Prostate gland (tissue), 2 donors: ENCODE measurements at regions not wholly inside any gene's neighbourhood (a gene's known extent, or its start where the extent isn't known, plus 50 kb on each side); places are given as distances from the start of the nearest gene placed in this dataset.

Experiments used
- DNase-seq: peaks from one replicate; pipeline ENCODE4 v3.0.0-alpha.2; 2019; ENCODE audit warnings: low spot score
- H3K27ac ChIP-seq, 2 donors: fragments of 200-600 bp; sonication (generic); 2 replicates each; pipeline ENCODE4 v1.5.1; 2017 to 2019
- H3K27me3 ChIP-seq: fragments of 200-600 bp; sonication (generic); replicated peaks from 2 replicates; pipeline ENCODE4 v1.5.1; 2019; ENCODE audit not compliant: insufficient read depth
- H3K36me3 ChIP-seq, 2 donors: fragments of 200-600 bp; sonication (generic); 1 replicate in 1 of 2; 2 replicates in 1 of 2; pipeline versions ENCODE4 v1.5.1 to v1.8.1; 2017 to 2019
- H3K4me1 ChIP-seq: fragments of 200-600 bp; sonication (generic); replicated peaks from 2 replicates; pipeline ENCODE4 v1.5.1; 2019
- H3K4me3 ChIP-seq, 2 donors: fragments of 200-600 bp; sonication (generic); 2 replicates each; pipeline ENCODE4 v1.5.1; 2017 to 2019
- H3K9me3 ChIP-seq: fragments of 200-600 bp; sonication (generic); 2 replicates; pipeline ENCODE4 v1.5.1; 2017
- POLR2A ChIP-seq: fragments of 450-650 bp; IDR thresholded peaks from one replicate; pipeline ENCODE4 v1.6.1; 2016; ENCODE audit warnings: antibody characterized with exemption, mild to moderate bottlenecking
- POLR2AphosphoS5 ChIP-seq: sonication (generic); formaldehyde crosslinking; IDR thresholded peaks from one replicate; pipeline ENCODE4 v1.6.1; 2017; ENCODE audit warnings: antibody characterized with exemption
- WGBS: methylation state at CpG from one replicate; pipeline ENCODE4 v1.1.5; 2018; 5-methylcytosine and 5-hydroxymethylcytosine counted together
- intact Hi-C: fragments of 100-400 bp; cut with DNase I; formaldehyde crosslinking; loops from one replicate; pipeline ENCODE4 v1.14.2; 2022
- TF ChIP-seq, protein P1 (sequence below), 4 experiments: fragments of 200-600 bp in 2 of 4; fragments of 450-650 bp in 2 of 4; sonication (generic) in 2 of 4; IDR thresholded peaks; 1 replicate in 3 of 4; 2 replicates in 1 of 4; pipeline ENCODE4 v1.5.1; 2016 to 2019; ENCODE audit warnings: antibody characterized with exemption in 4 of 4, mild to moderate bottlenecking in 2 of 4, moderate library complexity in 2 of 4

GRCh38 chr13:39281539-39282150 is 243.4 kb downstream of the NHLRC3 start:
- H3K27ac ChIP-seq: no peak overlapping the region
- no peak for DNase-seq

DNA sequence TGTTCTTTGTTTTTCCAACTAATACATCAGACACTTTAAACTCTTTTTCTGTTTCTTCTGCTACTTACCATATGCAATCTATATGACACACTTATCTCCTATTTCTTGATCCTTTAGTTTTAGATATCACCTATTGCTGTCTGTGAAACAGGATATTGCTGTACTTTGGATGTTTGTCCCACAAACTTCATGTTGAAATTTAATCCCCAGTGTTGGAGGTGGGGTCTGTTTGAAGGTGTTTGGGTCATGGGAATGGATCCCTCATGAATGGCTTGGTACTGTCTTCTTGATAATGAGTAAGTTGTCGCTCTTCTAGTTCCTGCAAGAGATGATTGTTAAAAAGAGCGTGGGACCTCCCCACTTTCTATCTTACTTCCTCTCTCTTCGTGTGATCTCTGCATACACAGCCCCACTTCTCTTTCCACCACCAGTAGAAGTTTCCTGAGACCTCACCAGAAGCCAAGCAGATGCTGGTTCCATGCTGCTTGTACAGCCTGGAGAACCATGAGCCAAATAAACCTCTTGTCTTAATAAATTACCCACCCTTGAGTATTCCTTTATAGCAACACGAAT is 244.2 kb downstream of the NHLRC3 start:
- Histone ChIP-seq H3K27ac (no peak overlapping the region), H3K27me3 (no peaks in the 10 kb centered on the region), H3K4me1 (no peaks in the 10 kb centered on the region), H3K9me3 (no peaks in the 10 kb centered on the region), H3K36me3 (no peaks in the 10 kb centered on the region), H3K4me3 (no peak overlapping the region)
- no peak for DNase-seq
- TF ChIP-seq, protein P1, sequence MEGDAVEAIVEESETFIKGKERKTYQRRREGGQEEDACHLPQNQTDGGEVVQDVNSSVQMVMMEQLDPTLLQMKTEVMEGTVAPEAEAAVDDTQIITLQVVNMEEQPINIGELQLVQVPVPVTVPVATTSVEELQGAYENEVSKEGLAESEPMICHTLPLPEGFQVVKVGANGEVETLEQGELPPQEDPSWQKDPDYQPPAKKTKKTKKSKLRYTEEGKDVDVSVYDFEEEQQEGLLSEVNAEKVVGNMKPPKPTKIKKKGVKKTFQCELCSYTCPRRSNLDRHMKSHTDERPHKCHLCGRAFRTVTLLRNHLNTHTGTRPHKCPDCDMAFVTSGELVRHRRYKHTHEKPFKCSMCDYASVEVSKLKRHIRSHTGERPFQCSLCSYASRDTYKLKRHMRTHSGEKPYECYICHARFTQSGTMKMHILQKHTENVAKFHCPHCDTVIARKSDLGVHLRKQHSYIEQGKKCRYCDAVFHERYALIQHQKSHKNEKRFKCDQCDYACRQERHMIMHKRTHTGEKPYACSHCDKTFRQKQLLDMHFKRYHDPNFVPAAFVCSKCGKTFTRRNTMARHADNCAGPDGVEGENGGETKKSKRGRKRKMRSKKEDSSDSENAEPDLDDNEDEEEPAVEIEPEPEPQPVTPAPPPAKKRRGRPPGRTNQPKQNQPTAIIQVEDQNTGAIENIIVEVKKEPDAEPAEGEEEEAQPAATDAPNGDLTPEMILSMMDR (IDR thresholded peaks at IDR 0.05): no peak
- TF ChIP-seq POLR2A (no peak), POLR2AphosphoS5 (no peak)
- WGBS: 75% methylated on average over 4 of the region's 4 CpGs
- intact Hi-C loops: no loop called here

More at GRCh38 chr13:39281539-39282150, 243.4 kb downstream of the NHLRC3 start:
- intact Hi-C loops: no loop called here
- Histone ChIP-seq H3K27me3 (no peaks in the 10 kb centered on the region), H3K4me1 (no peaks in the 10 kb centered on the region), H3K36me3 (no peaks in the 10 kb centered on the region), H3K9me3 (no peaks in the 10 kb centered on the region), H3K4me3 (no peak overlapping the region)
- 97% methylated on average over 1 of the region's 1 CpG for WGBS
- TF ChIP-seq POLR2AphosphoS5 (no peak), POLR2A (no peak)
- TF ChIP-seq, protein P1 (IDR thresholded peaks at IDR 0.05): no peak

DNA sequence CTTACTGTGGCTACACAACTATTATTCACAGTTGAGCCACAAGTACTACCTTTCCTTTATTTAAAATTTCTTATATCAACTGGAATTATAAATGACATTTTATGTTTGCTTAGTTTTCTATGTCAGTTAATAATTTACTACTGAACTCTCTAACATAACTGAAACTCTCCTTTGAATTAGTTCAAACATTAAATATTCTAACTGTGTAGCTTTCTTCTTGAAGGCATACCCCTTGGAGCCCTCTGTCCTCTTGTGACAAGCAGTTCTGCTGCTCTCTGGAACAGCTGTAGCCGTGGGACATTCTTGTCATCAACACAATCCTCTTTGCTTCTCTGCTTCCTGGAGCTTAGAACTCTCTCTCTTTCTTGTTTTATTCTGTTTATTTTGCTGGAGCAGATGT is 244.8 kb downstream of the NHLRC3 start:
- Histone ChIP-seq H3K4me3 (no peak overlapping the region), H3K9me3 (no peaks in the 10 kb centered on the region), H3K27ac (no peak overlapping the region), H3K4me1 (no peaks in the 10 kb centered on the region), H3K36me3 (no peaks in the 10 kb centered on the region), H3K27me3 (no peaks in the 10 kb centered on the region)
- TF ChIP-seq POLR2AphosphoS5 (no peak), POLR2A (no peak)
- TF ChIP-seq, protein P1 (IDR thresholded peaks at IDR 0.05): no peak
- 19% methylated on average over 1 of the region's 1 CpG for WGBS
- no peak for DNase-seq
- intact Hi-C loops: no loop called here

DNA sequence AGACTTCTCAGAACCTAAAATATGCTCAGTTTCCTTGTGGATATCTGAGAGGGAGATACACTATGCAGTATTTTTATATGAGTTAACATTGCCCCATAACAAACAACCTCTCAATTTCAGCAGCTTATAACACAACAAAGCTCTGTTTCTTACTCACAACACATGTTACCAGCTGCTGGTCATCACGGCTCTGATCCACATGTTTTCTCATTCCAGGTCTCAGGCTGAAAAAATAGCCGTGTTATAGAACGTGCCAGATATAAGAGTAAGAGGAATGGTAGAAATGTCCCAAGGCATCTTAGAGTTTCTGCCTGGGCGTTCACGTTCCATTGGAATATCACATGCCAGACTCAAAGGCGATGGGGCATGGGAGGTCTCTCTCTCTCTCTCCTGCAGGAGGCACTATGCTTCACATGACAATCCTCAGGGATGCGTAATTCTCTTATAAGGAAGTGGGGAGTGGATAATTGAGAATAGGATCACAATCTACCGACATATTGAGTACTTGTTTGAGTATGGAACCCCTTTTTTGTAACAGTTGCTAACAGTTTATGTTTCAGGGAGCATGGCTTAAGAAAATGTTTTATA is 246.6 kb downstream of the NHLRC3 start:
- DNase-seq: no peak
- Histone ChIP-seq H3K9me3 (no peaks in the 10 kb centered on the region), H3K36me3 (no peaks in the 10 kb centered on the region), H3K4me1 (no peaks in the 10 kb centered on the region), H3K4me3 (no peak overlapping the region), H3K27me3 (no peaks in the 10 kb centered on the region), H3K27ac (no peak overlapping the region)
- intact Hi-C loops: no loop called here
- 84% methylated on average over 8 of the region's 8 CpGs for WGBS
- TF ChIP-seq POLR2A (no peak), POLR2AphosphoS5 (no peak)
- TF ChIP-seq, protein P1 (IDR thresholded peaks at IDR 0.05): no peak
